Osteocyte (in vitro differentiated cells): ENCODE measurements at regions not wholly inside any gene's neighbourhood (a gene's known extent, or its start where the extent isn't known, plus 50 kb on each side); places are given as distances from the start of the nearest gene placed in this dataset.

ENCODE experiments used
- DNase-seq: peaks from one replicate; pipeline ENCODE4 v3.0.0; 2021; ENCODE audit warnings: mixed read lengths; ENCODE audit not compliant: unreplicated experiment; ENCODE audit errors: extremely low spot score
- H3K27ac Mint-ChIP-seq: one replicate; pipeline ENCODE4 v1.8.0; 2021; ENCODE audit warnings: mild to moderate bottlenecking, mixed read lengths; ENCODE audit not compliant: unreplicated experiment
- H3K27me3 Mint-ChIP-seq: one replicate; pipeline ENCODE4 v1.8.0; 2021; ENCODE audit warnings: mixed read lengths; ENCODE audit not compliant: unreplicated experiment
- H3K36me3 Mint-ChIP-seq: one replicate; pipeline ENCODE4 v1.8.0; 2021; ENCODE audit warnings: mixed read lengths; ENCODE audit not compliant: unreplicated experiment
- H3K4me1 Mint-ChIP-seq: one replicate; pipeline ENCODE4 v1.8.0; 2021; ENCODE audit warnings: mixed read lengths; ENCODE audit not compliant: unreplicated experiment
- H3K4me3 Mint-ChIP-seq: one replicate; pipeline ENCODE4 v1.8.0; 2021; ENCODE audit warnings: mild to moderate bottlenecking, moderate library complexity, mixed read lengths; ENCODE audit not compliant: unreplicated experiment
- H3K9me3 Mint-ChIP-seq: one replicate; pipeline ENCODE4 v1.8.0; 2021; ENCODE audit warnings: mixed read lengths; ENCODE audit not compliant: unreplicated experiment
- TF ChIP-seq, protein P1 (sequence below): fragments of 200-600 bp; sonication (generic); IDR thresholded peaks from 2 replicates; pipeline ENCODE4 v1.5.0; 2021; ENCODE audit warnings: antibody characterized with exemption, mild to moderate bottlenecking, moderate library complexity

- no peaks in the 10 kb centered on the region for H3K36me3 Mint-ChIP-seq
- no peak overlapping the region for H3K27ac Mint-ChIP-seq
- H3K4me3 Mint-ChIP-seq, result no peak overlapping the region
- H3K9me3 Mint-ChIP-seq, result no peaks in the 10 kb centered on the region
- DNase-seq, result no peak
- H3K27me3 Mint-ChIP-seq, result no peaks in the 10 kb centered on the region
- H3K4me1 Mint-ChIP-seq, result no peaks in the 10 kb centered on the region
- TF ChIP-seq, protein P1, sequence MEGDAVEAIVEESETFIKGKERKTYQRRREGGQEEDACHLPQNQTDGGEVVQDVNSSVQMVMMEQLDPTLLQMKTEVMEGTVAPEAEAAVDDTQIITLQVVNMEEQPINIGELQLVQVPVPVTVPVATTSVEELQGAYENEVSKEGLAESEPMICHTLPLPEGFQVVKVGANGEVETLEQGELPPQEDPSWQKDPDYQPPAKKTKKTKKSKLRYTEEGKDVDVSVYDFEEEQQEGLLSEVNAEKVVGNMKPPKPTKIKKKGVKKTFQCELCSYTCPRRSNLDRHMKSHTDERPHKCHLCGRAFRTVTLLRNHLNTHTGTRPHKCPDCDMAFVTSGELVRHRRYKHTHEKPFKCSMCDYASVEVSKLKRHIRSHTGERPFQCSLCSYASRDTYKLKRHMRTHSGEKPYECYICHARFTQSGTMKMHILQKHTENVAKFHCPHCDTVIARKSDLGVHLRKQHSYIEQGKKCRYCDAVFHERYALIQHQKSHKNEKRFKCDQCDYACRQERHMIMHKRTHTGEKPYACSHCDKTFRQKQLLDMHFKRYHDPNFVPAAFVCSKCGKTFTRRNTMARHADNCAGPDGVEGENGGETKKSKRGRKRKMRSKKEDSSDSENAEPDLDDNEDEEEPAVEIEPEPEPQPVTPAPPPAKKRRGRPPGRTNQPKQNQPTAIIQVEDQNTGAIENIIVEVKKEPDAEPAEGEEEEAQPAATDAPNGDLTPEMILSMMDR, result no peak
Measured at GRCh38 chr2:33925311-33925710, 326.2 kb upstream of the FAM98A start.

DNA sequence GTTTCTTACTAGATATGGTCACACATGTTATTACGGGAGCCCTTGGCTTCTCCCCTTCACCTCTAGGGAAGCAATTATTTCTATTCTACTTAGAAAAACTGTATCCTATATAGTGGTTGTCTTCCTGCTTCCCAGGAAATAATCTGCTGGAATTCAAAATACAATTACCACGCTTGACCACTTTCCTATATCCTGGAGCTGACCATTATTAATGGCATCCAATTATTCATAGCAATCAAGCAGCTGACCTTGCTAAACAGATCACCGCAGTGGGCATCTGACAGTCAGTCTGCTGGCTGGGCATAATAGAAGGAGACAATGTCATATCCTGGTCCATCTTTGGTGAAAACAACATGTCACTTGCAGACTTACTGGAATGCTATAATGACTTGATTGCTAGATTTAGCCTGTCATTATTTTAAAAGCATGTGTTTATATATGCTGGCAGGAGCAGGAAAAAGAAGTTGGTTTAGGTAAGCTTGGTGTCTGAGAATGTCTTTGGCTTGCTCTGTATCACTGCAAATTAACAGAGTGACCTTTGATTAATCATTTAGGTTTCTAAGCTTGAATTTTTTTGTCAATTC lies 325.6 kb upstream of the FAM98A start:
- no peak overlapping the region for H3K27ac Mint-ChIP-seq
- no peaks in the 10 kb centered on the region for H3K9me3 Mint-ChIP-seq
- H3K36me3 Mint-ChIP-seq, result no peaks in the 10 kb centered on the region

DNA sequence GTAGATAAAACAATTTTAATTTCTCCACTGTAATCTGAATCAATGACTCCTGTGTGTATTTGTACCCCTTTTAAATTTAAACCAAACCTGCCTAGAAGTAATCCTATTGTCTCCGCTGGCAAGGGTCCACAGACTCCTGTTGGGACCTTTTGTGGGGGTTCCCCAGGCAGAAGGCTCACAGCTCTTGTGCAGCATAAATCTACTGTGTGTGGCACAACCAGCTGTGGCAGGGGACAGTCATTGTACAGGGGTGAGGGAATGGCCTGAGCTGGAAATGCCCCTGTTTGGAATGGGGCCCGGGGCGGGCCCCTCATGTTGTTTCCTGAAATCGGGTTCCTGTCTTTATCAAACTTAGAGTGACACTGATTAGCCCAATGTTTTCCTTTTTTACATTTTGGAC lies 318.2 kb upstream of the FAM98A start:
- Mint-ChIP-seq H3K27ac (no peak overlapping the region), H3K9me3 (peaks cover 22% of the 10 kb centered on the region), H3K36me3 (no peaks in the 10 kb centered on the region), H3K4me3 (no peak overlapping the region), H3K4me1 (no peaks in the 10 kb centered on the region), H3K27me3 (no peaks in the 10 kb centered on the region)
- DNase-seq, result no peak
- TF ChIP-seq, protein P1, result no peak

More for the DNA sequence above, 325.6 kb upstream of the FAM98A start:
- TF ChIP-seq, protein P1, result no peak
- Mint-ChIP-seq H3K27me3 (no peaks in the 10 kb centered on the region), H3K4me1 (no peaks in the 10 kb centered on the region), H3K4me3 (no peak overlapping the region)
- no peak for DNase-seq

GRCh38 chr2:33913071-33913616 lies 314.0 kb upstream of the FAM98A start:
- Mint-ChIP-seq H3K27ac (no peak overlapping the region), H3K27me3 (no peaks in the 10 kb centered on the region), H3K9me3 (peaks cover 22% of the 10 kb centered on the region), H3K4me1 (no peaks in the 10 kb centered on the region), H3K4me3 (no peak overlapping the region), H3K36me3 (no peaks in the 10 kb centered on the region)
- DNase-seq, result no peak
- TF ChIP-seq, protein P1, result no peak

GRCh38 chr2:33911327-33911726 lies 312.2 kb upstream of the FAM98A start:
- Mint-ChIP-seq H3K9me3 (peaks cover 22% of the 10 kb centered on the region), H3K4me3 (no peak overlapping the region), H3K4me1 (no peaks in the 10 kb centered on the region), H3K27me3 (no peaks in the 10 kb centered on the region), H3K27ac (no peak overlapping the region), H3K36me3 (no peaks in the 10 kb centered on the region)
- TF ChIP-seq, protein P1, result no peak
- DNase-seq, result no peak
